Central memory CD4-positive, alpha-beta T cell (primary cell): ENCODE measurements at regions not wholly inside any gene's neighbourhood (a gene's known extent, or its start where the extent isn't known, plus 50 kb on each side); places are given as distances from the start of the nearest gene placed in this dataset.

Experiments used
- DNase-seq: peaks from one replicate; pipeline ENCODE4 v3.0.0; 2022

DNA sequence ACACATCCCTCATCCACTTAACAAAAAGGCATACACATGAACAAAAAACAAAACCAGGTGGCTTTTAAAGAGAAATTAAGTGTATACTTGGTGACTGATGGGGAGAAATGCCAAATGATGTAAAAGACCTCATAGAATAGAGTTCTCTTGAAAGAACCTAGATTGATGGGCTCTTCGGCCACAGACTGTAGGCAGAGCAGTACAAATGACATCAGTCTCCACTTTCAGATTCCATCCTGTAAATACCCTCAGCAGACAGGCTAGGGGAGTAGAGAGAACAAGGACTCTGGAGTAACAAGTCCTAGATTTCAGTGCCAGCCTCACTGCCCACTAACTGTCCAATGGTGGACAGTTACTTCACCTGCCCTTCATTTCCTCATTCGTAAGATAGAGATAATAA is 203.8 kb downstream of the MZT1 start:
- no peak for DNase-seq

DNA sequence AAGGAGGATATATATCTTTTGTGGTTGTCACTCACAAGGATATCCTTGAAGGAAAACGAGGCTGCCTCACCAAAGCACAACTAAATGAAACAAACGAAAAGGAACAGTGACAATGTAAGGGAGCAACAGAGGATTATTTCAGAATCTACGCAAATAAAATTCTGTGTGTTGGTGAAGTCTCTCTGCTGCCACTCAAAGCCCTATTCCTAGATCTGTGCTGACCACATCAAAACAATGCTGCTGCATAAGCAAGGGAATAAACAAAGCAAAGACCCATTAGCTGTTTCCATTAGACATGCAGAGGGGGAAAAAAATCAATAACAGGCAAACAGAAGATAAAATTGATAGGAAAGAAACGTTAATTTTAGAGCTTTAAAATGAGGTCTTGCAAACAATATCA is 204.4 kb downstream of the MZT1 start:
- DNase-seq = no peak

DNA sequence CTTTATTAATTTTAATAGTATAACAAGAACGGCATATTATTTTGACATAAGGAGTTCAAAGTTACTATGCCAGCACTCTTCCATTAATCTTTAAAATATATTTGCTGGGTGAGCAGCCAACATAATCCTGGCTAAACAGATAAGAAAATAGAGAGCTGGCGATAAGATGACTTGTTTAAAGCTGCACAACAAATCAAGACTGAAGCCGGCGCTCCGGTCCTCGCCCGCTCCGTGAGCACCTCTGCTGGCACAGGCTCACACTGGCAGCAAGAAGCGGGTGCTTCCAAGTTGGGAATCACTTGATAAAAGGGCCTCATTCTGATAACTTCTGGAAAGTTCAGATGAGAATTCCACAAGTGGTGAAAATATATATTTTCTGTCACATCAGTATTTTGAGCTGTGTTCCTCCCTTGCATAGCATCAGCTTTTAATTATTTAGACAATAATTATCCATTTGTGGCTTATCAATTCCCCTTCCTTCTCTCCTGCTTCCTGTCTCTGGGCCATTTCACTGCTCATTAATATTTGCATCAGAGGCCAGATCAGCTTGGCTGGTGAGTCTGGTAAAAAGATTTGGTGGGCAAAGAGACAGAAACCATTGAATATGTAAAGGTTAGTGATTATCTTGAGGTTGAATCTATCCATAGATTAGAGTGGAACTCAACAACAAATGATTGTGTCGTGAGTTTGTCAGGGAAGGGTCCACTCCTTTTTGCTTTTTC is 205.3 kb downstream of the MZT1 start:
- DNase-seq = no peak

DNA sequence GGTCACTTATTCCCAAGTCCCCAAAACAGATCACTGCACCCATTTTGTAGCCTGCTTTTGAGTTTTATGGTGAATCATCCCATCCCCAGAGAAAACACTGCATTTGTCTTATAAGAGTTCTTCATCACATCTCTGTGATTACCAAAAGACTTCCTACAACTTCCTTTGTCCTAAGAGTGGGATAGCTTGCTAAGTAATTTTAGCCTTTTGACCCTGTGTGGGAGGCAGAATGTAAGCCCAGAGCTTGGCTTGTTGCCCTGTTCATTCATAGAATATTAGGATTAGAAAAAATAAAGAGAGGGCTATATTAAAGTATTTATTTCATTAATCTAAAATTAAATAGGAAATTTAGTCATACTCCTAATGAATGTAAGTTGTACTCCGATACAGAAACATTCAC is 213.3 kb downstream of the MZT1 start:
- DNase-seq = no peak

- no peak for DNase-seq
These were observed 219.0 kb downstream of the MZT1 start for GRCh38 chr13:72508392-72508791.

GRCh38 chr13:72507416-72508199 is 219.8 kb downstream of the MZT1 start:
- no peak for DNase-seq

- no peak for DNase-seq
These were observed 220.7 kb downstream of the MZT1 start for GRCh38 chr13:72506706-72507105.

- no peak for DNase-seq
These were observed 222.1 kb downstream of the MZT1 start for GRCh38 chr13:72505376-72505775.

DNA sequence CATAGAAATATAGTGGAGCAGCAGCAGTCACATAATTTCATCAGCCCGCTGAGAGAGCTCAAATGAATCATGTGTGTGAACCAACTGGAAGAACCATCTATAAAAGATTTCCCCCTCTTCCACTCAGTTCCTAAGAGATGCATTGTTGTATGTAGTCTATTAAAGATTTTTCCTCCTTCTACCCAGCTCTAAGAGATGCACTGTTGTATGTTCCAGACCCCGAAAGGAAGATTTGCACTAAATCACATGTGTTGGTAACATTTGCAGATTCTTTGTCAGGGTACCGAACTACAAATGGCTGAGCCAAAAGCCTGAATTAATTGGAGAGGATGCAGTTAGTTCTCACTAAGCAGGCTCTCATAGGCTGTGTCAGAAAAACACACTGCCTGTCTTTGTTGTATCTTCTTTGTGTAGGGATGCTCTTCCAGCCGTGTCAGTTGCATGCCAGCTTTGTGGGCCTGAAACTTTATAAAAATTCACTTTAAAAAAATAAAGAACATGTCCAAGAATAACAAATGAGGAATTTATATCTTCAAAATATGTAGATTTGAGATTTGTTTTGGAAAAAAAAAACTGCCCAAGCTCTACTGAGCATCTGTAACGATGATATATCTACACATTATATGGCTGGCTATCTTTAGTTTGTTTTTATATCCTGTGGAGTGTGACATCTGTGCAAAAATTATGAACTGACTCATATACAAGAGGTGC is 223.1 kb downstream of the MZT1 start:
- DNase-seq = no peak

- DNase-seq = no peak
These were observed 226.6 kb downstream of the MZT1 start for GRCh38 chr13:72500851-72501250.

DNA sequence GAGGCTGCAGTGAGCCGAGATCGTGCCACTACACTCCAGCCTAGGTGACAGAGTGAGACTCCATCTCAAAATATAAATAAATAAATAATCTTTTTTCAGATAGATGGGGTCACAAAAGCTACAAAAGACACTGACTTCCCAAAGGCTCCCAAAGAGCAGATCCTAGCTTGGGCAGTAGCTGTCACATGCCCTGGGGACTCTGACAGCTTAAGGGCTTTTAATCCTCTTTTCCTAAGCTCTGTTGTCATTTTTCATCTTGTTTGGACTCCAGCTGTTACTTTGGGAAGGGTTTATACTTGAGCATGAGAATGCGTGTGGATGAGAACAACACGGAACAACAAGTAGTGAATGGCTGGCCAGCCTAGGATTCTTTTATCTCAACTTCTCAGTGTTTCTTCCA is 231.7 kb downstream of the MZT1 start:
- no peak for DNase-seq

DNA sequence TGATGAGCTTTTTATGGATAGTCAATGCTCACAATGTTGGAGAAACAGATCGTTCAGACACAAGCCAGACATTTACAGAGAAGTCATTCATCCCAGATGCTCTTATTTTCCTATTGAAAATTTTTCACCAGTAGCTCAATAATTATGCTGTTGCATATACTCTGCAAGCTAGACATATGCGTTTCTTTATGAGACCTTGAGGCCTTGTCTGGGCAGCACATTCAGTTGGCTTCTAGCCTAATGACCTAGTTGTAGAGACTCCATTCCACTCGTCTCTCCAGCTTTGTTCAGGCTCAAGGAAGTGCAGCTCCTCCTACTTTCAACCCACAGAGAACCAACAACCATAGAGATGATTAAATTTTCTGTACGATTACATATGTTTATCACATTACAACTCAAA is 237.7 kb downstream of the MZT1 start:
- no peak for DNase-seq

GRCh38 chr13:72473321-72473720 is 254.1 kb downstream of the MZT1 start:
- DNase-seq = no peak

GRCh38 chr13:72469906-72470305 is 257.5 kb downstream of the MZT1 start:
- no peak for DNase-seq

GRCh38 chr13:72463561-72463960 is 263.9 kb downstream of the MZT1 start:
- DNase-seq = no peak

DNA sequence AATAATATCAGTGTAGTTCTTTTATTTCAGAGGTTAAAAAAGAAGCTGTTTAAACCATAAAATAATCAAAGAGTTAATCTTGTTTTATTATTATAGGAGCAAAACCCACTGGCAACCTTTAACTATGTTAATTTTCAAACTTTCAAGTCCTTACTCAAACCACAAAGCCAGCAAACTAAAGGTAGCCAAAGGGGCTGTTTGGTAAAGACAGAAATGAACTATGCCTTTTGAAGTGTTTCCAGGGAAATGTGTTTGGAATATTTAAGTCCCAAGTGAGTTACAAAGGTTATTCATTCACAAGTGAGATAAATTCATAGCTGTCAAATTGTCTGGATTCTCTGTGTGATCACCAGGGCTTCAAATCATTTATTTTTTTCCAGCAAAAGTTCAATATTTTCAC is 264.7 kb downstream of the MZT1 start:
- DNase-seq = no peak

- DNase-seq = no peak
These were observed 265.3 kb downstream of the MZT1 start for GRCh38 chr13:72462166-72462565.

DNA sequence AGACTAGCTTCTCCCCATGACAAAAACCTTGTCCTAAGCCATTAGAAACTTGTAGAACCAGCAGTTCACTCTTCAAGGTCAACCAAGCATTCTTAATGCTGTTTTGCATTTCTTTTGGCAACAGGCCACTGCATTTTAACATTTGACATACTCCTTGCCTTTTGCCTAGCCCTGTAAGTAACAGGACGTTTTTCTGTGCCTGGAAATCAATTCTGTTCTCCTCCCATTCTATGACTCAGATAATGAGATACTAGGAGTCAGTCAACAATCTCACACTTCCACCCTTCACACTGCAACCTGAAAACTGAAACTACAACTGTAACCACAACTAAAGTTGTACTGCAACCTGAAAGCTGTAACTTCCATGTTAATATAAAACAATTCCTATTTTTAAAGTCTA is 268.7 kb downstream of the MZT1 start:
- DNase-seq = no peak

DNA sequence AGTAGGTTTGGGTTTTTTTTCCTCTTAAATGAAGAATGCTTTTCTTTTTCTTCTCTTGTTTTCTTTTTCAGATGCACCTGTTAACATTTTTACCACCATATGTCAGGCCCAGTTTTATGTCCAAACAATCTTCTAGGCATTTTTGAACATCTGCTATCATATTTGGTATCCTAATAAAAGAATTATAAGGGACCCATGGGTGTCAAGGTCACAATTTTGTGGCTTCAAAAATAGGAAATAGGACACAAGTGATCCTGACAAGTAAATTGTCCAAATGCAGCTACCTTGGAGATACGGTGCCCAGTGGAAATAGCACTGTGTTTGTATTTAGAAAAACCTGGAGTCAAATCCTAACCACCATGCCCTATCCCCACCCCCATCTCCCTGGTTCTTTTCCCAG is 270.3 kb downstream of the MZT1 start:
- no peak for DNase-seq

DNA sequence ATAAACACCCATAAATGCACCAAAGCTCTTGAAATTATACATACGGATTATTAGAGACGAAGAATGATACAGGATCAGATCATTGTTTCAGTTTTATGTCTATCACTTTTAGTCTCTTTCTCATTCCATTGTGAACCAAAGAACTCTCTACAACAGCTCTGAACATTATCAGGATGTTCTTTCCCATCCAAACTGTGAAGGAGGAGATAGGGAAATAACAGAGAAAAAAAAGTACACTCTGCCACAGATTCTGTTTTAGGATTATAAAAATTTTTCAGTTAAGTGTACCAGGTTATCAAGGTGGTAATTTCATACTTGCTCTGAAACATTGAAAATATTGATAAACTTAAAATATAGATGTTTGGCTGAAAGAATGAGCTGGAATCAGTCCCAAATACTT is 270.9 kb downstream of the MZT1 start:
- no peak for DNase-seq

GRCh38 chr13:72453161-72453560 is 274.3 kb downstream of the MZT1 start:
- DNase-seq = no peak

- no peak for DNase-seq
These were observed 279.3 kb downstream of the MZT1 start for GRCh38 chr13:72448082-72448481.

- DNase-seq = no peak
These were observed 282.4 kb downstream of the MZT1 start for GRCh38 chr13:72444999-72445398.

- DNase-seq = no peak
These were observed 290.0 kb downstream of the MZT1 start for GRCh38 chr13:72437458-72437857.
